GM18867 (cell line): ENCODE measurements at regions not wholly inside any gene's neighbourhood (a gene's known extent, or its start where the extent isn't known, plus 50 kb on each side); places are given as distances from the start of the nearest gene placed in this dataset.
"Not testable (repeated sequence)": the region's sequence is repeated elsewhere in the genome, so short reads cannot be mapped to it uniquely, and the experiment has no call there.

Experiments
- ATAC-seq: cut with Tn5 transposase; IDR thresholded peaks from one replicate; pipeline ENCODE4 v1.9.1; 2021; ENCODE audit warnings: mild to moderate bottlenecking, moderate library complexity; ENCODE audit not compliant: unreplicated experiment

DNA sequence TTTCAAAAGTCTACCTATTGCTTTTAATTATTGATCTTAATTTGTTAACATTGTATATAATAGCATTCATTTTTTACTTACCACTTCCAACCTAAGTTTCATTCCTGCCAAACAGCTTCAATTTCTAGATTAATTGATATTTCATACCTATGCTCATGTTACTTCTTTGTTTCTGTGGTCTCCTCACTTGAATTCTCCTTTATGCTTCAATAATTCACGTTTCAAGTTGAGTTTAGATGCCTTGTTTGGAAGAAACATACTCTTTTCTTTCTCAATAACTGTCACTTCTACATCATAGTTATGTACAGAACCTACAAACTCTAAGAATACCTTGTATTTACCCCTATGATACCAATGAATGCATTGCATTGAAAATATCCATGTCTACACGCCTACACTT, 862.2 kb upstream of the LRATD1 start:
- peak; percentile 40 for ATAC-seq

DNA sequence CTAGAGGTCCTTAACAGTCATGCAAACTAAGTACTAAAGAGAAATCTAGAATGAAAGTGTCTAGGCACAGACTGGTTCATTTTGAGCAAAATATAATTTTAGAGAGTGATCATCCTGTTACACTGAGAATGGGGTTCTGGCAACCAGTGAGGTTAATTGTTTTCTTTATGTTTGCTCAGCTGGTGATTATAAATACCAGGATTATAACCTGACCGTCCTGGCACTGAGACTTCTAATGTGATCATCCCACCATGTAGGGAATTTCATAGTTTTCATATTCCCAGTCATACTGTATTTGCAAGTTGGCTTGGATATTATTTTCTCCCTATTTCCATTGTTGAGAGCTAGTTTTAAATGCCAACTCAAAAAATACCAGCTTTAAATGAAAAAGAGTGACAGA, 852.5 kb upstream of the LRATD1 start:
- no peak for ATAC-seq

DNA sequence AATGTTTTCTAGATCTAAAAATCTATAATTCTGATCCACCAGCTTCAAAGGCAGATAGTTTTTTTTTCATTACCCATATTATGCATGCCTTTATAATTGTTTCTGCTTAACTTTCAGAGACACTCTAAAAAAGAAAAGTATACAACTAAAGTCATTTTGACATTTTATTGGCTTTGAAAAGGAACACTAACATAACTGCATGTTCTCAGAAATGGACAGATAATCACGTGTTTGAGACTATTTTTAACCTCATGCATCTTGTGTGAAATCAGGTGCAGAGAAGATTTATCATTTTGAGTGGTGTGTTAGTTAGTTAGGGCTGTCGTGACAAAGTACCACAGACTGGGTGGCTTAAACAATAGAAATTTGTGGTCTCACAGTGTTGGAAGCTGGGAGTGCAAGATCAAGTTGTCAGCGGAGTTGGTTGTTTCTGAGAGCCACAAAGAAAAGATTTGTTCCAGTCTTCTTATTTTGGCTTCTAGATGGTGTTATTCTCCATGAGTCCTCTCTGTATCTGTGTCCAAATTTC, 841.4 kb upstream of the LRATD1 start:
- no peak for ATAC-seq

DNA sequence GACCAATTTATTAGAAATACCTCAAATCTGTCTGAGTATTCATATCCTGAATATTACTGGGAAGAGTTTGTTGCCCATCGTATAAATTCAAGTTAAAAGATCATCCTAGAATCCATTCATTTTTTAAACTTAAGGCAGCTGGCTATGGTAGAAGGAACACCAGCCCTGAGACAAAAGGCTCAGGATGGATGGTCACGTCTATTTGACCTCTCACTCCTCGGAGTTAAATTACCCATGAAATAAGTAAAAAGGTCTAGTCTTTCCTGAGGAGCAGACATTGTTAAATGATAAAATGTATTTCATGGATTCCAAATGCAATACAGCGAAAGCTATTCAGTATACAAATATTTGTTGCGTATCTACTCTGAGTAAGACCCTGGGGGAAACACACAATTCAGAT, 826.0 kb upstream of the LRATD1 start:
- no peak for ATAC-seq

DNA sequence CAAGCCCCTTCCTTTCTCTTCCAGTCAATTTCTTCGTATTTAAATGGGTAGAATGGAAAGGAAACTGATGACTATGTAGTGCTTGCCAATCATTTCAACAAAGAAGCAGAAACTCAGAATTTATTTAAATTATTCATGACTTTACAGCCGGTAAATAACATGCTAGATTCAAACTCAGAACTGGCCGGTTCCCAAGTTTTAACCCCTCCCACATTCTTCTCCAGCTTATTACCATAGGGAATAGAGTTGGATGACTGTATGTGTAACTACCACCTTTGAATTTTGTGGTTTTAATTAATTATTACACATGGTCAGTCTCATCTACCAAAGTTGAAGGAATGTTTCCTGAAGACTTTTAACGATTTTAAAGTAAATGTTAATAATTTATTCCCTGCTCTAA, 819.3 kb upstream of the LRATD1 start:
- no peak for ATAC-seq

DNA sequence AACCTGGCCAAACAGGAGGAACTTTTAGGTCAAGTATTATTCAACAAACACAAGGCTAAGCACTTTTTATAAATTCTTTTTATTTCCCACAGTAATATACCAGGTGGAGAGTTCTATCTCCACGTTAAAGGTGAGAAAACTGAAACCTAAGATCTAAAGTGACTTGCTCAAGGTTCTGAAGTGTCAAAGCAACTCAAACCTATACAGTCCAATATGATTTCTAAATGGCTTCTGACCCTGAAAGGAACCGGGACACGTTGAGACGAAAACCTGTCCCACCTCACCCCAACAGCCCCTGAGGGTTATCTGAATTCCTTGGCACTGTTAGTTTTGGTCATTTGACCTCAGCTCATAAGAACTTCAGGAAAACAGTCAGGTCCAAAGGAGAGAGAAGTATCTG, 814.5 kb upstream of the LRATD1 start:
- no peak for ATAC-seq

DNA sequence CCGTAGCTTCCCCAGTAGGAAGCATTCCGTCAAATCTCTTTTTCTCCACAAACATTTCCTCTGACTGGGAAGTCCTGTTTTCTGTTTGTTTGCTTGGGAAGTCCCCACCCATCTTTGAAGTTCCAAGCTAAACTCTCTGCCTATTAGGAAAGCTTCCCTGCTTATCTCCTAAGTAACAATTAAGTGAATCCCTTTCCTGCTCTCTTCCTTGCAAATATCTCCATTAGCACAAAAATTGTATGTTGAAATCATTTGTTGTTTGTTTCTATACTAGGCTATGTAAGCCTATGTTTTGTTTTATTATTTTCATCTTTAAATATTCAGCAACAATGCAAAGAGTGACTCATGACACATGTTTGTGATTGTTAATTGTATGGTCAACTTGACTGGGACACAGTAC, 812.6 kb upstream of the LRATD1 start:
- no peak for ATAC-seq

DNA sequence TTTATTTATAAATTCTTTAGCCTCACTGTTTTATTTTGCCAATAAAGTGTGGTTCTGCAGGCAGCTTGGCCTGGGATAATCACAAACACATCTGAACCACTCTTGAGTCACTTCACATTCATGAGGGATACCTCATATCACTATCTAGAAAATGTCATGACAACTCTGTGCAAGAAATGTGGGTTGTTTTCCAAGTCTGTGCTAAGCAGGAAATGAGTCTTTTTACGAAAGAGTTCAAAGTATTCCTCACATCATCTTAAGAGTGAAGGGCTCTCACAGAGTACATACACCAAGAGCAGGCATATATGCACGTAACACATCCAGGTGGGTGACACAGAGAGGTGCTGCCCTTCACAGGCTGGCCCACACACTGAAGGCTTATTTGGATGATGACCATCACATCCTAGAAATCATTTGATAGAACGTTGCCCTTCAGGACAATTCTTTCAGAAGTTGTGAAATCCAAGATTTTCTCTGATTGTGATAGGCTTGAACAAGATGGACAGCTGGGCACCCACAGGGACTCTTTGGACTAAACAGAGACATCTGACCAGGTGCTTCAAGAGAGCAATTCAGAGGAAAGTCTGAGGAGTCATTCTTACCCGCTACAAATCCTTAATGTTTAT, 811.1 kb upstream of the LRATD1 start:
- ATAC-seq: no peak

DNA sequence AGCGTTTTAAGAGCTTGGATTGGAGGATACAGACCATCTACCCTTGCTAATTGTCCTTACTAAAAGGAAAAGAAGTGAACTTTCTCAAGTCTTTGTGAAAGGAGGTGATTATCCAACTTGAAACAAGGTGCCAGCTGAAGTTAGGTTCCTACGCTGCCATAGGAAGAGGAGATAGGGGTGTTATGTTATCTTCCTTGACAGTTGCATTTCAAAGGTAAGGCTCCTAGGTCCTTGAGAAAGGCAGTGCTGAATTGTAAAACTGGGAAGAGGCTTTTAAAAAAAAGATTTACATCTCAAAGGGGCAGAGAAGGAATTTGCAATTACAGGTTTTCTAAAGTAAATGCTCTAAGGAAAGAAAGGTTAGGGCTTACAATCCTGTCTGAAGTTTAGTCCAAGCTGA, 810.2 kb upstream of the LRATD1 start:
- ATAC-seq: no peak

DNA sequence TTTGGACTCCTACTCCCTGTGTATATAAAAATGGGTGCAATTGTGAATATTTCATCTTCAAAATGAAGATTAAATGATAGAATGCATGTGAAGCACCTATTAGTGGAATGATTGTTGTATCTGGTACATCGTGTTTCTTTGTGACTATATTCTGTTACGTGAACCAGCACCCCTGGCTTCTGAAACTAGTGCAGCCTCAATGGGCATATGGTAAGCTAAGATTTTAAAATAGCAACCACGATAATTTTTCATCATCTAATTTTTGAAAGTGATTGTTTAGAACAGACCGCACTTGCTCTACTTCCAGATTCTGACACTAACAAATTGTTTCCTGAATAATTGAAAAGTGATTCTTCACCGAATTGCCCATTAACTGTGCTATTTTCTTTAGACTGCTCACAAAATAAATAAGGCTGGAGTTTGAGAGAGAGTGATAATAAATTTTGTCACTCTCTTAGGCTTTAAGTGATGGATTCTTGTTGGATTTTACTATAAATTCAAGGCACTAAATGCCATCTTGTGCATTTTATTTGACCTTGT, 806.1 kb upstream of the LRATD1 start:
- no peak for ATAC-seq

DNA sequence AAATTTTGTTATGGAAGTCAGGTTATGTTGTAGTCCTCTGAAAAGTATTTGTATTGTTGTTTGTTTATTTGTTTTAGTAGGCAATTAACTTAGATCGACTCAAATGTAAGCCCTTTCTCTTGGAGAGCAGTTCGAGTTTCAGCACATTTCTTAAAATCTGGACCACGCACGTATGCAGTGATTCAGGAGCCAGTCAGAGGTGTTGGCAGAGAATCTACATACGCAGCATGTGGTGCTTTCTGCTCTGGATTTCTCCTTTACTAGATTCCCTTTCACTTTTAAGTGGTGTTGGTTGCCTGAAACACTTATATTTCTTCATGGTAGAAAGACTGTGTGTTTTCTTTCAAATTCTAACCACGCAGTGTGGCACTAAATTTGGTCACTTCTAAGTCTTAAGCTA, 773.9 kb upstream of the LRATD1 start:
- no peak for ATAC-seq

DNA sequence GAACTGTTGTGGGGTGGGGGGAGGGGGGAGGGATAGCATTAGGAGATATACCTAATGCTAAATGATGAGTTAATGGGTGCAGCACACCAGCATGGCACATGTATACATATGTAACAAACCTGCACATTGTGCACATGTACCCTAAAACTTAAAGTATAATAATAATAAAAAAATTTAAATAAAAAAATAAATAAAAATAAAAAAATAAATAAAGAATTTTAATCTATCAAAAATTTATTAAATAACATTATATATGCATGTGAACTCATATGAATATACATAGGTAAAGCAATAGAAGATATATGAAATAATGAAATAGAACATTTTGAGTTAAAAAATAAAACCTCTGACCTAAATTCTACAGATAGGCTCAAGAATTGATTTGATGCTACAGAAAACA, 764.2 kb upstream of the LRATD1 start:
- not testable (repeated sequence) for ATAC-seq

DNA sequence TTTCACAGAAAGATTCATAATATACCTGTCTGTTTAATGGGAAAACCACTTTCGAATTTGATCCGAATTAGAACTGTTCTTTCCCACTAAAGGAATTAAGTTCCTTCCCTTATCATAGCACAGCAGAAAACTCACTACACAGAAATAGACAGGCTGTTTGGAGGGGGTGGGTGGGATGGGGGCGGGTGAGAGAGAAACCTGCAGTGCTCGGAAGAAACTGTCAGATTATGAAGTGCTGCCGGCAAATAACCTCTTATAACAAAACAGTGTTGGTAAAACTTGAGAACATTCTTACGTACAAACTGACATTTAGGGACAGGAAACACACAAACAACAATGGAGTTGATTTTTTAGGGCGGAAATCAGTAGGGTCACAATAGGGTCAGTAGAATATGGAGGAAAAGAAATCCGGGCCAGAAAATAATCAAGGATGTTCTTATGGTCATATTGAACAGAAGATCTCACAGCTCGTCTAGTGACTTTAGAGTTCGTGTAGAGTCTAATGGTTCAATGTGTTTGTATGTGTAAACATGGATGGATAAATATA, 756.0 kb upstream of the LRATD1 start:
- no peak for ATAC-seq

DNA sequence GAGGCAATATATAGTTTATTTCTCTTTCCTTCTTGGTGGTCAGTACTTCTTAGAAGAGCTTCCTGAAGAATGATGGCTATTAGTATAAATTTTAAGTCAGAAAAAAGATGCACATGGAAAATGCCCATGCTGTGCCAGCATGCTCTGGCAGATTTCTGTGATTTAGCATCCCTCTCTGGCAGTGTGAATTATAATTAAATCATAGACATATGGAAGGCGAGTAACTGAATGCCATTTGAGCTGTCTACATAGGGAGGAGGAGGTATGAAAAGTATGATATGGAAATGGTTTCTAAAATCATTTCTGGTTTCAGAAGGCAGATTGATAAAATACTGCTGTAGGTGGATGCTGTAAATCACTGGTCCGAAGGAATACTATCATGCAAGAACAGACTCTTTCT, 754.9 kb upstream of the LRATD1 start:
- ATAC-seq: no peak

DNA sequence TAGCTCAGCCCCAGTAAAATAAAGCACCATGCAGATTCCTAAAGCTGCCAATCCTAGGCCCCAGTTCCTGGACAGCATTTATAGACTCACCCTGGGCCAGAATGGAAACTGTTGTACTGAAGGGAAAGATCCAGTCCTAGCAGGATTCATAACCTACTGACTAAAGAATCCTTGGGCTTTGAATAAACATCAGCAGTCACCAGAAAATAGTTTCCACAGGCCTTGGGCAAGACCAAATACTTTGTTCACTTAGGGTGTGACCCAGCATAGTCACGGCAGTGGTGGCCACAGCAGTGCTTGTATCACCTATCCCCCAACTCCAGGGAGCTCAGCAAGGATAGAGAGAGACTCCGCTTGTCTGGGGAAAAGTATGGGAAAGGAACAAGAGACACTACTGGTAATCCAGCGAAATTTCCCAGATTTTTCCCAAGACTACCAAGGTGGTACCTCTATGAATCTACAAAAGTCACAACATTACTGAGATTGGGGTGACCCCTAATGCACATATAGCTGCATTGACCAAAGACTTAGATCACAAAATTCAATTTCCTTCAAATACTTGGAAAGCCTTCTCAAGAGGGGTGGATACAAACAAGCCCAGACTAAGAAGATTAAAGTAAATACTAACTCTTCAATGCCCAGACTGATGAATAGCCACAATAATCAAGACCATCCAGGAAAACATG, 748.1 kb upstream of the LRATD1 start:
- ATAC-seq: no peak

DNA sequence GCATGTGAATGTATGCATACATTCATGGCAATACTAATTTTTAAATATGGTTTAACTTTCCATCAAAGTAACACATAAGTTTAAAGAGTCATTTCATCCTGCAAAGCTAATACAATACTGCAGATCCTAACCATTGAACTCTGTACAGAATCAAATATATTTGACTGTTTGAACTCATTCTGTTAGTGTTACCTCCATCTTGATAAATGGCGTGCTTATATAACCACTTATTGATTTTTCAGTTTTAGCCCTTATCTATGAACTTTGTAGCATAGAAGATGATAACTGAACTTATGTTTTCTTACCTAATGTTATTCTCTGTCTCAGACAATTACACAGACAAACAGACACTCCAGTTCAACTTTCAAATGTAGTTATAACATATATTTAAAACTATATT, 731.0 kb upstream of the LRATD1 start:
- ATAC-seq: no peak

DNA sequence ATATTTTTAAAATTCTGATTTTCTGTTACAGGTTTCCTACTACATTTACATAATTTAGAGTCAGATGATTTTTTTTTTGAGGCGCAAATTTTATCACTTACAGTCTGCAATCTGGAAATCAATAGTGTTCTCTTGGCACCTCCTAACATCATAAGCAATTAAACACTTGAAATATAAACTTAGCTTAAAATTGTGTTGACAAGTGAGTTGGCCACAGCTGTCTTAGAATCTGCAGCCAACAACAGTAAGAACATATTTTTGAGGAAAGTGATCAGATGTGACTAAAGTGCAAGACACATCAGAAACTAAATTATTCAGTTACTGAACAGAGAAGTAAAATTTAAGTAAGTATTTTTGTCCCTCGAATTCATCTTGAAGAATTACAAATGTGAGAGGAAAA, 726.7 kb upstream of the LRATD1 start:
- no peak for ATAC-seq

DNA sequence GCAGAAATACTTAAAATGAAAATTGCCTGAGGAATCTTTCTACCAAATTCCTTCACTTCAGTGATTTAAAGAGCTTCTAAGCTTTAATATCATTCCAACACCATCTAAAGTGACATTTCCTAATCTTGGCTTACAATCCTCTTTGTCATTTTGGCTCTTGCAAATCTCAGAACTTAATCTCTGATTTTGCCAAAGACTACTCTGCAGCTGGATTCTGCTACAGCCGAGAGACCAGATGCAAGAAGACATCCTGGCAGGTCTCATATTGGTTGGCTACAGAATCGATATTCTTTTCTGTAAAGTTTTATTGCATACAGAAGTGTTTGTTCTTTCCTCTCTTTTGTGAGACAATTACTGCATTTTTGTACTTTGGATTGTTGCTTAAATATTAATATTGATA, 716.5 kb upstream of the LRATD1 start:
- no peak for ATAC-seq

DNA sequence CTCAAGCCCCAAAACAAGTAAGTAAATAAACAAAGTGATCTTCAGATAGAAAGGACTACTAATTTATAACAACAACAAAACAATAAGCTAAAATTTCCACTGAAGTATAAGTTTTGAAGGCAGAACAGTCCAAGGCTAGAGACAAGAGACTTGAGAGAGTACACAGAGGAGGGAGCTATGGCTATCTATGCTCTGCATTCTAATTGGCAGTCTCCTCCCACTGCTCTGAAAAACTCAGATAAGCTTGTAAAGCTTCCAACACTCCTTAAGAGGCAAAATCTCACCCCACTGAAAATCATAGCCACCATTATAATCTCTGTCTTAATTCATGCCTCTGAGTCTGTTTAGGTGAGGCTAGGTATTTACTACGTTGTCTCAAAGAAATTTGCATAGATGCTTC, 714.6 kb upstream of the LRATD1 start:
- no peak for ATAC-seq

DNA sequence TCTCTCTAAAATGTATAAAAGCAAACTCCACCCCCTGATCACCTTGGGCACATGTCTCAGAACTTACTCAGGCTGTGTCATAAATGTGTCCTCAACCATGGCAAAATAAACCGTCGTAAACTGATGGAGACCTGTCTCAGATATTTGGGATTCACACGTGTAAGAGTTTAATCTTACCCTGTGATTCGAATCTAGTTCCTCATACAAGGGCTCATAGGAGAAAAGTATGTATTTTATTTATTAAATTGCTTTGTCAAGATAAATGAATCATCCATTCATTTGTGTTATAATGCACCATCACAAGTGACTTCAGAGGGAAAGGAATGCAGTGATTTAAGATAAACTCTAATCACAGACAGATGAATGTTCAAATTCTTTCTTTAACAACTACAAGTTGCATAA, 712.5 kb upstream of the LRATD1 start:
- ATAC-seq: no peak

DNA sequence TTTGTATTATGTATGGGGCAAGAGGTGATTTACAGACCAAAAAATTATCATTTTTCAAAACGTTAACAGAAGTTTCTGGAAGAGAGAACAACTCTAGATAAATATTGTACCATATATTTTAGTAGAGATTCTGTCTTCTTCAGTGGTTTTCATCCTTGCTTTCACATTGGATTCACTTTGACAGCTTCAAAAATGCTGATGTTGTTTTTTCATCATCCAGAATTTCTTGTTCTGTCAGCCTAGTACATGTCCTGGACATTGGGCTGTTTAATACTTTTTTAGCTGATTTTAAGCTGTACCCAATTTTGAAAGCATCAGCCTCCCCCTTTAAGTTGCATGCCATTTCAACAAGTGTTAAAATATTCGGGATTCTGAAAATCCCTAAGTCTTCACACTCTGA, 711.3 kb upstream of the LRATD1 start:
- no peak for ATAC-seq

DNA sequence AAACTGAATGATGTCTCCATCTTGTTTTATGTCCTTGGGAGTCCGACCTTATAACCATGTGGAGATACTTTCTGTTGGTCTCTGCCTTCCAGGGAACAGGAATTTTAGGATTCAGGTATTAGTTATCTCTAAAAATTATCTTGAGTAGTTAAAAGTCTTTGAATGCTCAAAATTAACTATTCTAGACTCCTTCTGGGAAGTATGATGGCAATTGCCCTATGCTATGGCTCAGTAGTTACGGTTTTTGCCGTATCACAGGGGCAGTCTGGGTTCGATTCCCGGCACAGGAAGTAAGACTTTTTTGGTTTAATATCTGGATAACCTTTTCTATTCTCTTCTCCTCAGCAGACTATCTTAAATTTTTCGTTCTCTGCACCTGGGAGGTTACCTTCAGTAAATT, 708.7 kb upstream of the LRATD1 start:
- no peak for ATAC-seq
